Tibial artery (tissue), 4 donors: ENCODE measurements at regions not wholly inside any gene's neighbourhood (a gene's known extent, or its start where the extent isn't known, plus 50 kb on each side); places are given as distances from the start of the nearest gene placed in this dataset.

Source experiments
- DNase-seq, 2 donors: peaks; one replicate each; pipeline ENCODE4 v3.0.0-alpha.2; 2019
- H3K27ac ChIP-seq, 2 donors: fragments of 200-600 bp; sonication (generic) in 1 of 2; 1 replicate in 1 of 2; 2 replicates in 1 of 2; pipeline ENCODE4 v1.5.1; 2018 to 2019; ENCODE audit warnings: mild to moderate bottlenecking in 1 of 2
- H3K27me3 ChIP-seq, 2 donors: fragments of 200-600 bp; sonication (generic) in 1 of 2; one replicate each; pipeline versions ENCODE4 v1.5.1 to v1.6.0; 2016 to 2019
- H3K36me3 ChIP-seq, 3 donors: fragments of 200-600 bp; sonication (generic) in 2 of 3; one replicate each; pipeline ENCODE4 v1.5.1; 2016 to 2019; ENCODE audit warnings: mild to moderate bottlenecking in 2 of 3
- H3K4me1 ChIP-seq, 4 donors: fragments of 200-600 bp; sonication (generic) in 2 of 4; 1 replicate in 3 of 4; 2 replicates in 1 of 4; pipeline ENCODE4 v1.5.1; 2016 to 2019
- H3K4me3 ChIP-seq, 2 donors: fragments of 200-600 bp; sonication (generic) in 1 of 2; 1 replicate in 1 of 2; 2 replicates in 1 of 2; pipeline ENCODE4 v1.5.1; 2018 to 2019; ENCODE audit warnings: mild to moderate bottlenecking in 2 of 2
- H3K9me3 ChIP-seq, 3 donors: fragments of 200-600 bp; sonication (generic) in 1 of 3; one replicate each; pipeline ENCODE4 v1.5.1; 2016 to 2019
- intact Hi-C: fragments of 100-400 bp; cut with DNase I; formaldehyde crosslinking; loops from one replicate; pipeline ENCODE4 v1.15.0; 2023; ENCODE audit warnings: low total_unique reads
- TF ChIP-seq, protein P1 (sequence below), 2 experiments: fragments of 200-600 bp in 1 of 2; fragments of 450-650 bp in 1 of 2; IDR thresholded peaks; one replicate each; pipeline ENCODE4 v1.5.1; 2017 to 2019; ENCODE audit warnings: antibody characterized with exemption in 2 of 2, mild to moderate bottlenecking in 1 of 2, moderate library complexity in 1 of 2

GRCh38 chr14:38723277-38723676 is 379.8 kb downstream of the SEC23A start:
- Histone ChIP-seq H3K27me3 (no peaks in the 10 kb centered on the region), H3K4me1 (peaks cover 0 to 24% (median 1%) of the 10 kb centered on the region in 4 donors), H3K9me3 (no peaks in the 10 kb centered on the region), H3K4me3 (no peak overlapping the region), H3K36me3 (no peaks in the 10 kb centered on the region), H3K27ac (peak overlapping the region in 1 of 2 donors; percentile 47)
- DNase-seq, result no peak
- intact Hi-C loops, result loop anchor here (2.0 to 10.0 kb wide), 2 partner anchors 144 to 292 kb away; no protein-coding TSS in a partner anchor
- TF ChIP-seq, protein P1, sequence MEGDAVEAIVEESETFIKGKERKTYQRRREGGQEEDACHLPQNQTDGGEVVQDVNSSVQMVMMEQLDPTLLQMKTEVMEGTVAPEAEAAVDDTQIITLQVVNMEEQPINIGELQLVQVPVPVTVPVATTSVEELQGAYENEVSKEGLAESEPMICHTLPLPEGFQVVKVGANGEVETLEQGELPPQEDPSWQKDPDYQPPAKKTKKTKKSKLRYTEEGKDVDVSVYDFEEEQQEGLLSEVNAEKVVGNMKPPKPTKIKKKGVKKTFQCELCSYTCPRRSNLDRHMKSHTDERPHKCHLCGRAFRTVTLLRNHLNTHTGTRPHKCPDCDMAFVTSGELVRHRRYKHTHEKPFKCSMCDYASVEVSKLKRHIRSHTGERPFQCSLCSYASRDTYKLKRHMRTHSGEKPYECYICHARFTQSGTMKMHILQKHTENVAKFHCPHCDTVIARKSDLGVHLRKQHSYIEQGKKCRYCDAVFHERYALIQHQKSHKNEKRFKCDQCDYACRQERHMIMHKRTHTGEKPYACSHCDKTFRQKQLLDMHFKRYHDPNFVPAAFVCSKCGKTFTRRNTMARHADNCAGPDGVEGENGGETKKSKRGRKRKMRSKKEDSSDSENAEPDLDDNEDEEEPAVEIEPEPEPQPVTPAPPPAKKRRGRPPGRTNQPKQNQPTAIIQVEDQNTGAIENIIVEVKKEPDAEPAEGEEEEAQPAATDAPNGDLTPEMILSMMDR (IDR thresholded peaks at IDR 0.05), result no peak

GRCh38 chr14:38721822-38722431 is 381.1 kb downstream of the SEC23A start:
- Histone ChIP-seq H3K36me3 (no peaks in the 10 kb centered on the region), H3K27me3 (no peaks in the 10 kb centered on the region), H3K4me3 (no peak overlapping the region), H3K27ac (no peak overlapping the region), H3K9me3 (no peaks in the 10 kb centered on the region), H3K4me1 (peaks cover 0 to 24% (median 1%) of the 10 kb centered on the region in 4 donors)
- intact Hi-C loops, result loop anchor here (2.0 to 10.0 kb wide), 2 partner anchors 145 to 293 kb away; no protein-coding TSS in a partner anchor
- peak; percentile 77 to 80 for DNase-seq
- TF ChIP-seq, protein P1 (IDR thresholded peaks at IDR 0.05), result peak; percentile 81 to 86

GRCh38 chr14:38718519-38718918 is 384.5 kb downstream of the SEC23A start:
- H3K9me3 ChIP-seq, result no peaks in the 10 kb centered on the region
- peaks cover 0 to 7% (median 0%) of the 10 kb centered on the region in 4 donors for H3K4me1 ChIP-seq
- intact Hi-C loops, result no loop called here
- no peaks in the 10 kb centered on the region for H3K36me3 ChIP-seq
- TF ChIP-seq, protein P1 (IDR thresholded peaks at IDR 0.05), result no peak
- DNase-seq, result no peak
- H3K4me3 ChIP-seq, result no peak overlapping the region
- H3K27ac ChIP-seq, result no peak overlapping the region
- H3K27me3 ChIP-seq, result no peaks in the 10 kb centered on the region

DNA sequence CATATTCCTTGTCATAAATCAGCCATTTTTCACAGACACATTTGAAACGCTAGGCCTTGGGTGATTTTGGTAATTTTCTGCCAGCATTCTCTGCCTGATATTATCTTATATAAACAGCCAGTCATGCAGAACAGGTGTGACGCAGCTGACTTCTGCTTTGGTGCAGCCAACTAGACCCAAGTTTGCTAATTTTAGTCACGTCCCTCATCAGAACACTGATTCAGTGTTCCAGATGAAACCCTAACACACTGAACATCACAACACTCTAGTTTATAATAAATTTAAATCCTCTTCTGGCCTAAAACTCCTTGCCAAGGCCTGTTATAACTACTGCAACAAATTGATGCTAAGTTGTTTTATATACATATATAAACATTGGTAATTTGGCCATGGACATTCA is 386.1 kb downstream of the SEC23A start:
- DNase-seq, result no peak
- no peaks in the 10 kb centered on the region for H3K27me3 ChIP-seq
- H3K4me1 ChIP-seq, result peaks cover 0 to 3% (median 0%) of the 10 kb centered on the region in 4 donors
- H3K4me3 ChIP-seq, result no peak overlapping the region
- no peaks in the 10 kb centered on the region for H3K36me3 ChIP-seq
- H3K9me3 ChIP-seq, result no peaks in the 10 kb centered on the region
- no peak overlapping the region for H3K27ac ChIP-seq
- intact Hi-C loops, result no loop called here
- TF ChIP-seq, protein P1 (IDR thresholded peaks at IDR 0.05), result no peak

DNA sequence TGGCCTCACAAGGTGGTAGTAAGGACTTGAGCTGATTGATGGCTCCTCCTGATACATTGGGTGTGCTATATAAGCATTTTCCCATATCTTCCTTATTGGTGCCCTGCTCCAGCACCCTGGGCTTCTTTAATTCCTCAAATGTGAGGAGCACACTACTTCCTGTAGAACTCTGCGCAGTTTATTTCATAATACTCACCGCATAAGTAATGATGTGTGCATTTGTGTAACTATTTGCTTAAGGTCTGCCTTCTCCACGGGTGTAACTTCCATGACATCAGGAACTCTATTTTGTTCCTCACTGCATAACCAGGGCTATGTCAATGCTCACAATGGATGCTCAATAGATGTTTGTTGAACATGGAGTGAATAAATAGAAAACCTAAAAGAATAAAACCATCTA is 392.2 kb downstream of the SEC23A start:
- intact Hi-C loops, result no loop called here
- DNase-seq, result no peak
- no peaks in the 10 kb centered on the region for H3K36me3 ChIP-seq
- TF ChIP-seq, protein P1 (IDR thresholded peaks at IDR 0.05), result no peak
- no peak overlapping the region for H3K4me3 ChIP-seq
- H3K4me1 ChIP-seq, result no peaks in the 10 kb centered on the region
- no peaks in the 10 kb centered on the region for H3K27me3 ChIP-seq
- H3K27ac ChIP-seq, result no peak overlapping the region
- no peaks in the 10 kb centered on the region for H3K9me3 ChIP-seq
